ENCODE measurements at regions not wholly inside any gene's neighbourhood (a gene's known extent, or its start where the extent isn't known, plus 50 kb on each side); places are given as distances from the start of the nearest gene placed in this dataset.

DNA sequence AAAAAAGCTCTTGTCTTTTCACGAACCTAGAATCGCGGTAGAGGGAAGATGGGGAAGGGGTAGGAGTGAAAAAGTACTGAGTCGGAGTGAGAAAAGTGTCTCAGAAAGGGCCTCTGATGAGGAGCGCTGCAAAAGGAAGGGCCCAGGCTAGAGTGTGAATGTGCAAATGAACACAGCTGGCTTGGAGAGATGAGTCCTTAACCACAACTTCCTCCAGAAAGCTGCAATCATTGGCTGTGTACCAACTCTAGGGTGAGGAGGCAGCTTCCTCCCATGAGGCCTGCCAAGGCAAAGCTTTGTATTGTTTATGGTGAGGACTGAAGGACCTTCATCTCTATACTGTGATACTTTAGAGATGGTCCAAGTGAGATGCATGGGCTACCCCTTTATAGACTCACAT, 566.9 kb upstream of the ANO5 start:
- TF ChIP-seq TAF1 (IDR thresholded peaks at IDR 0.05; ENCODE audit: borderline replicate concordance, low read depth, low read length) (no peak), RFX5 (IDR thresholded peaks at IDR 0.05; ENCODE audit: low read length) (no peak), FOSL2 (IDR thresholded peaks at IDR 0.05; ENCODE audit: borderline replicate concordance, low read depth) (no peak), EP300 (IDR thresholded peaks at IDR 0.05; ENCODE audit: borderline replicate concordance in 1 of 2, low read depth in 1 of 2, low read length in 1 of 2) (no peak), TCF12 (IDR thresholded peaks at IDR 0.05) (no peak), RXRA (IDR thresholded peaks at IDR 0.05; ENCODE audit: borderline replicate concordance, low read depth) (no peak), POLR2AphosphoS5 (IDR thresholded peaks at IDR 0.05; ENCODE audit: low read depth, low read length) (no peak), ELF1 (IDR thresholded peaks at IDR 0.05) (no peak), YY1 (IDR thresholded peaks at IDR 0.05; ENCODE audit: low read depth) (no peak), TEAD4 (IDR thresholded peaks at IDR 0.05; ENCODE audit: borderline replicate concordance, insufficient read depth) (no peak)
- TF ChIP-seq, protein P1, sequence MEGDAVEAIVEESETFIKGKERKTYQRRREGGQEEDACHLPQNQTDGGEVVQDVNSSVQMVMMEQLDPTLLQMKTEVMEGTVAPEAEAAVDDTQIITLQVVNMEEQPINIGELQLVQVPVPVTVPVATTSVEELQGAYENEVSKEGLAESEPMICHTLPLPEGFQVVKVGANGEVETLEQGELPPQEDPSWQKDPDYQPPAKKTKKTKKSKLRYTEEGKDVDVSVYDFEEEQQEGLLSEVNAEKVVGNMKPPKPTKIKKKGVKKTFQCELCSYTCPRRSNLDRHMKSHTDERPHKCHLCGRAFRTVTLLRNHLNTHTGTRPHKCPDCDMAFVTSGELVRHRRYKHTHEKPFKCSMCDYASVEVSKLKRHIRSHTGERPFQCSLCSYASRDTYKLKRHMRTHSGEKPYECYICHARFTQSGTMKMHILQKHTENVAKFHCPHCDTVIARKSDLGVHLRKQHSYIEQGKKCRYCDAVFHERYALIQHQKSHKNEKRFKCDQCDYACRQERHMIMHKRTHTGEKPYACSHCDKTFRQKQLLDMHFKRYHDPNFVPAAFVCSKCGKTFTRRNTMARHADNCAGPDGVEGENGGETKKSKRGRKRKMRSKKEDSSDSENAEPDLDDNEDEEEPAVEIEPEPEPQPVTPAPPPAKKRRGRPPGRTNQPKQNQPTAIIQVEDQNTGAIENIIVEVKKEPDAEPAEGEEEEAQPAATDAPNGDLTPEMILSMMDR (IDR thresholded peaks at IDR 0.05) = no peak
- TF ChIP-seq, protein P2, sequence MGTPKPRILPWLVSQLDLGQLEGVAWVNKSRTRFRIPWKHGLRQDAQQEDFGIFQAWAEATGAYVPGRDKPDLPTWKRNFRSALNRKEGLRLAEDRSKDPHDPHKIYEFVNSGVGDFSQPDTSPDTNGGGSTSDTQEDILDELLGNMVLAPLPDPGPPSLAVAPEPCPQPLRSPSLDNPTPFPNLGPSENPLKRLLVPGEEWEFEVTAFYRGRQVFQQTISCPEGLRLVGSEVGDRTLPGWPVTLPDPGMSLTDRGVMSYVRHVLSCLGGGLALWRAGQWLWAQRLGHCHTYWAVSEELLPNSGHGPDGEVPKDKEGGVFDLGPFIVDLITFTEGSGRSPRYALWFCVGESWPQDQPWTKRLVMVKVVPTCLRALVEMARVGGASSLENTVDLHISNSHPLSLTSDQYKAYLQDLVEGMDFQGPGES (IDR thresholded peaks at IDR 0.05; ENCODE audit: low read depth, low read length) = no peak
- TF ChIP-seq, protein P3, sequence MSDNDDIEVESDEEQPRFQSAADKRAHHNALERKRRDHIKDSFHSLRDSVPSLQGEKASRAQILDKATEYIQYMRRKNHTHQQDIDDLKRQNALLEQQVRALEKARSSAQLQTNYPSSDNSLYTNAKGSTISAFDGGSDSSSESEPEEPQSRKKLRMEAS (IDR thresholded peaks at IDR 0.05; ENCODE audit: low read depth) = no peak
